NCI-H1436 (cell line): ENCODE measurements at regions not wholly inside any gene's neighbourhood (a gene's known extent, or its start where the extent isn't known, plus 50 kb on each side); places are given as distances from the start of the nearest gene placed in this dataset.
"Not testable (repeated sequence)": the region's sequence is repeated elsewhere in the genome, so short reads cannot be mapped to it uniquely, and the experiment has no call there.

Experiments
- DNase-seq: peaks from one replicate; lab custom pipeline; 2025; lab: John Stamatoyannopoulos, UW

- no peak for DNase-seq
Observed at GRCh38 chr6:78505178-78505577, 362.2 kb upstream of the IRAK1BP1 start.

DNA sequence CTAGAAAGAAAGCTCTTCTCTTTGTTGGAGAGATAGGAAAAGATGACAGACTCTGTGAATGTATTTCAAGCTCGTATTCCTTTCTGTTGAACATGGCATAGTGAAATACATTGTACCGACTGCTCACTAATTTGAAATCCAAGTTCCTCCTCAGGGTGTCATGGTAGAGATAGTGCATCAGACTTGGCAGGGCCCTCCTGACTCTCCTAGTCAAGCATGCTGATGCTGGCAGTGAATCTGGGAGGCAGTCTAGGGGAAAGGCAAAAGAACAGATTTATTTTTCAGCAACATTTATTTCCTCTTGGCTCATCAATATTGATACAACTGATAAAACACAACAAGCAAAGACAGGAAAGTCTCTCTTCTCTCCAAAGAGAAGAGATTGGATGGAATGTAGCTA is 356.3 kb upstream of the IRAK1BP1 start:
- no peak for DNase-seq

DNA sequence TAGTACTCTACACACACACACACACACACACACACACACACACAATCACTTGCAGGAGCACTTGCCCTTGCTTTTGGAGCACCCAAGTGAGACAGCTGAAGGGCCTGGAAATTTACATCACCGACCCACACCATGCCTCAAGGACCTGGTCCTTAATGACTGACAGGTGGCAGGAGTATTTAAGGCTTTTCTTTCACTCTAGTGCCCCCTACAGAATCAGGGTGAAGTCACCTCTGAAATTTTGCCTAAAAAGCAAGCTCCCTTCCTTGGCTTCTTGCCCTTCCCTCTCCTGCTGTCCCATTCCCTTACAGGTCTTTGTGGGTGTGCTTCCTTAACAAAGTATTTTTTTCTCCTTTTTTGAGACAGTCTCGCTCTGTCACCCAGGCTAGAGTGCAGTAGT is 353.5 kb upstream of the IRAK1BP1 start:
- no peak for DNase-seq

DNA sequence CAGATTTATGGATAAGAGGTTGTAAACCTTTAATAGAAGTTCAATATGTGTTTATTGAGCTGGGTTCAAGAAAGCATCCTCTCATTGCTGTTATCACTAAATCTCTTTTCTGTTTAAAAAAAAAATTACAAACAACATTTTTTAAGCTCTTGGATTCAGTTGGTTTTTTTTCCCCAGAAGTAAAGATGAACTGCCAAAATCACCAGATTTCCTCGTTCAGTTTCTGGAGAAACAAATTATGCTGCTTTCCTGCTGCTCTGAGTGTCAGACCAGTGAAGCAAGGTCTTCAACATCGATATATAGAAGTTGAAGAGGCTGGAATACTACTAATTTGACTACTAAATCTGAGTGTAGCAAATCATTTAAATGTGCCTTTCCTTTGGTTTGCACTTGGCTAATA is 352.1 kb upstream of the IRAK1BP1 start:
- DNase-seq, result no peak

GRCh38 chr6:78517399-78517798 is 350.0 kb upstream of the IRAK1BP1 start:
- no peak for DNase-seq

- no peak for DNase-seq
Observed at GRCh38 chr6:78523622-78524021, 343.7 kb upstream of the IRAK1BP1 start.

GRCh38 chr6:78525976-78526375 is 341.4 kb upstream of the IRAK1BP1 start:
- no peak for DNase-seq

DNA sequence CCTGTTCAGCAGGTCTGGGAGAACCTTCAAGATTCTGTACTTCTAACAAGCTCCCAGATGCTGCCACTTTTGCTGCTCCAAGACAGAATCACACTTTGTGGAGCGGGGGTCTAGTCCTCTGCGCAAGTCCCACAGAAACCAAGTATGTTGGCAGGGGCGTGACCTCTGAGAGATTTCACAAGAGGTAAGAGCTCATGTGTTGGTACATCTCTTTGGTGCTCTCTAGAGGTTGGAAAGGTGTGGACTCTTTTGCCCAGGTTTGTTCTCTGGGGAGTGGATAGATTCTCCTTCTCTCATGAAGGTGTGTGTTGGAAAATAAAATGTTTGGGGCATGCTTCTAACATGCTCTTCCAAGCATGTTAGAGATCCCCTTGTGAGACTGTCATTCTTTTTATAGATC is 340.9 kb upstream of the IRAK1BP1 start:
- DNase-seq, result no peak

- no peak for DNase-seq
Observed at GRCh38 chr6:78528926-78529325, 338.4 kb upstream of the IRAK1BP1 start.

- DNase-seq, result no peak
Observed at GRCh38 chr6:78530208-78530607, 337.1 kb upstream of the IRAK1BP1 start.

DNA sequence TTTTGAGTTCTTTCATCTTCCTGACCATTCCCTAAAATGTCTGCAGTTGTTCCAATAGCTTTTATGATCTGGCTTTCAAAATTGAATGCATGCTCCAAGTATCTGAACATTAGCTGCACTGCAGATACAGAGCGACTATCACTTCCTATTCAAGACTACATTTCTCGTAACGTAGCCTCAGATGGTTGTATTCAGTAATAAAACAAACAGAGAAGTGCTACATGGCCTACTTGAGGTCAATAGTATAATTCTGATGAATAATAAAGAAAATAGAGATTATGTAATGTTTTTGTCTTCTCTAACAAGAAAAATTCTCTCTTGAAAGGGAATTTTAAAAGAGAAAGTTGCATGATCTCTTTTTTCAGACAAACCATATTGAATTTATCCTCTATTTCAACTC is 333.9 kb upstream of the IRAK1BP1 start:
- DNase-seq, result no peak

GRCh38 chr6:78533876-78534275 is 333.5 kb upstream of the IRAK1BP1 start:
- no peak for DNase-seq

DNA sequence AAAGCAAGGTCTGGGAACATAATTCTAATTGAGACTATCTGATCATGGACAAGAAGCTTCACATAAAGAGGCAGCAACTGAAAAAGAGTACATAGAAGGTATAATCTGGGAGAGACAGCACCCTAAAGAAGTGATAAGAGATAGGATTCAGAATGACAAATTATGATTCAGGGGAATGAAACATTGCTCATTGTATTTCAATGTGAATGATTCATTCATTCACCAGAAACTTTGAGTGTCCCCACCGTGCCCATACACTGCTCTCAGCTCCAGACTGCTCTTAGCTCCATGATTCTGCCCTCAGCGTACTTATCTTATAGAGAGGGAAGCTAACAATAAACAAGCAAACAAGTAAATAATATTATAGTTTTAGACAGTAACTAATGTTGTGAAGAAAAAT is 329.3 kb upstream of the IRAK1BP1 start:
- DNase-seq, result no peak

- DNase-seq, result not testable (repeated sequence)
Observed at GRCh38 chr6:78547636-78548035, 319.7 kb upstream of the IRAK1BP1 start.

DNA sequence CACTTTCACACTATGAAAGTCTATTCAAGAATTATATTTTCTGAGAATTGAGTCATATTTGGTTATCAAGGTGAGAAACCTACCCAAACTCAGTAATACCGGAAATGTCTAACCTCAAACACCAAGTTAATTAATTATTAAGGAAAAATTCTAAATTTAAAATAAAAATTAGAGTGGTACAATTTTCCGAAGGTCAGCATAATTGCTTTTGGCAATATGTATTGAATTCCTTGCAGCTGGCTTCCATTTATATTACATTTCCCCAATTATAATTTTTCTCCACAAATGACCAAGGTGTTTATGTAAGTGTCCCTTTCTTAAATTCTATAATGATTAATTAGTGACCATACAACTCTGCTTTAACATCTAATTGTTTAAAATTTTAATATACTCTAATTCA is 316.0 kb upstream of the IRAK1BP1 start:
- no peak for DNase-seq

DNA sequence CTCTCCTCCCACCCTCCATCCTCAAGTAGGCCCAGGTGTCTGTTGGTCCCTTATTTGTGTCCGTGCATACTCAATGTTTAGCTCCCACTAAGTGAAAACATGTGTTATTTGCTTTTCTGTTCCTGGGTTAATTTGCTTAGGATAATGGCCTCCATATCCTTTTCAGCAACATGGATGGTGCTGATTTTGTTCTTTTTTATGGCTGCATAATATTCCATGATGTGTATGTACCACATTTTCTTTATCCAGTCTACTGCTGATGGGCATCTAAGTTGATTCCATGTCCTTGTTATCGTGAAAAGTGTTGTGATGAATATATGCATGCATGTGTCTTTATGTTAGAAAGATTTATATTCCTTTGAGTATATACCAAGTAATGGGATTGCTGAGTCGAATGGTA is 314.9 kb upstream of the IRAK1BP1 start:
- DNase-seq, result no peak

DNA sequence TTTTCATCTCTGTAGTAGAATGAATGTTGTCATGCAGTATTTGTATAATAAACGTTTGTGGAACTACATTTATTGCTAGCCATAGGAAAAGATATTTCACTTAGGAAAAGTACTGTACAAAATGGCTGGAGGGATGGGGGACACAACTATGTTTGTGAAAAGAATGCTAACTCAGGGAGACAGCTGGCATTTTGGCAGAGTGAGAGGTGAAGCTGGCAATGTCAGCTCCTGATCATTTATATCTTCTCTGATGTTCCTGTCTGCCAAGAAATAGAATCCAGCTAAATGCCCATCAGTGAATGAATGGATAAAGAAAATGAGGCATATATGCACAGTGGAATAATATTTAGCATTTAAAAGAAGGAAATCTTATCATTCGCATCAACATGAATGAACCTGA is 313.0 kb upstream of the IRAK1BP1 start:
- DNase-seq, result no peak

- no peak for DNase-seq
Observed at GRCh38 chr6:78559056-78559455, 308.3 kb upstream of the IRAK1BP1 start.

DNA sequence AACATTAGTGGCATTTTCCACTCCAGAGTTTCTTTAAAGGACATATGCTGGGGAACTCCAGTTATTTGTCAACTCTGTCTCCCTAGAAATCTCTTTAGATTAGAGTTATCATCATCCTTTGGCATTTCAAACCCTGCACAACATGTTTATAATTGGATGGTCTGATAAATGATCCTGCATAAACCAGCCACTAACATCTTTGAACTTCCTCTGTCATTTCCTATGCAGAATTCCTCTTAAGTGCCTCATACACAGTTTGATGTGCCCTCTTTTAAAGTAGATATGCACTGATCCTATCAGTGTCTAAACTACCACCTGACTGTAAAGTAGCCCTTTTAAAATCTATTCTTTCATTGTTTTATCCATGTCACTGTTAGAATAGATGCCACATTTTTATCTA is 306.3 kb upstream of the IRAK1BP1 start:
- DNase-seq, result no peak

GRCh38 chr6:78565997-78566396 is 301.4 kb upstream of the IRAK1BP1 start:
- DNase-seq, result no peak

DNA sequence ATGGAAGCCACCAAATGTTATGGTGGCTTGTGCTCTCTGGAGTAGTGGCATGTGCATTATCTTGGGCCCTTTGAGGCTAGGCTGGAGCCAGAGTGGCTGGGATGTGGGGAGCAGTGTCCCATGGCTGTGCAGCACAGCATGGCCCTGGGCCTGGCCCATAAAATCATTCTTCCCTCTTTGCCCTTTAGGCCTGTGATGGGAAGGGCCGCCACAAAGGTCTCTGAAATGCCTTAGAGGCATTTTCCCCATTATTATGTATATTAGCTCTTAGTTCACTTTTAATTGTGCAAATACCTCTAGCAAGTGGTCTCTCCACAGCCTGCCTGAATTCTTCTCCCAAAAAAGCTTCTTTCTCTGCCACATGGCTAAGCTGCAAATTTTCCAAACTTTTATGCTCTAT is 297.3 kb upstream of the IRAK1BP1 start:
- DNase-seq, result no peak

GRCh38 chr6:78577585-78577984 is 289.8 kb upstream of the IRAK1BP1 start:
- no peak for DNase-seq

- no peak for DNase-seq
Observed at GRCh38 chr6:78578430-78578829, 288.9 kb upstream of the IRAK1BP1 start.

GRCh38 chr6:78580923-78581322 is 286.4 kb upstream of the IRAK1BP1 start:
- DNase-seq, result no peak

DNA sequence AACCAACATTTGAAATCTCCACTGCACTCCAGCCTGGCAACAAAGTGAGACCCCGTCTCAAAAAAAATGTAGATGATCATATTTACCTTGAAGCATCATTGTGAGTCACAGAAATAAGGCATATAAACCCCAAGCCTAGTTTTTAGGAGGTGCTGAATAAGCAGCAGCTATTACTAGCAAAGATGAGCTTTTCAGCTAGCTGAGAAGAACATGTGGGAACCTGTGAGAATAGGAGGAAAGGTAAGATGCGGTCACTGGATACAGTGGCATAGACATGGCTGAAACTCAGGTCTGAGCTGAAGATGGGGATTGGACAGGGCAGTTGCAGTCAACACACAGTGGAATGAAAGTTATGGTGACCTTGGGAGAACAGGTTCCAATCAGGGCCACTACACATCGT is 284.3 kb upstream of the IRAK1BP1 start:
- no peak for DNase-seq
